ENCODE measurements at regions not wholly inside any gene's neighbourhood (a gene's known extent, or its start where the extent isn't known, plus 50 kb on each side); places are given as distances from the start of the nearest gene placed in this dataset.
A peak's percentile ranks its signal among the peaks of the same experiment; 100 is the strongest.
"Not testable (repeated sequence)": the region's sequence is repeated elsewhere in the genome, so short reads cannot be mapped to it uniquely, and the experiment has no call there.

- H3K36me3 ChIP-seq (ENCODE audit: control insufficient read depth, insufficient read depth, low read length); H3K4me1 Mint-ChIP-seq; H3K4me1 ChIP-seq (ENCODE audit: control insufficient read depth, insufficient read depth, low read length, poor library complexity, severe bottlenecking); H3K27me3 Mint-ChIP-seq; H3K4me3 Mint-ChIP-seq; H3K27ac Mint-ChIP-seq; H3K9me3 Mint-ChIP-seq; H3K4me3 ChIP-seq (ENCODE audit: low read depth, low read length); H3K36me3 Mint-ChIP-seq; H3K27me3 ChIP-seq (ENCODE audit: control insufficient read depth, insufficient read depth, low read length); ATAC-seq (ENCODE audit: low read depth in 2 of 2); H3K27ac ChIP-seq (ENCODE audit: insufficient read depth, low read length, poor library complexity, severe bottlenecking); H3K9me3 ChIP-seq (ENCODE audit: control insufficient read depth in 2 of 2, low read length in 2 of 2); DNase-seq: not testable (repeated sequence)
These were observed 104.1 kb upstream of the DRD5 start for GRCh38 chr4:9677357-9677756.

DNA sequence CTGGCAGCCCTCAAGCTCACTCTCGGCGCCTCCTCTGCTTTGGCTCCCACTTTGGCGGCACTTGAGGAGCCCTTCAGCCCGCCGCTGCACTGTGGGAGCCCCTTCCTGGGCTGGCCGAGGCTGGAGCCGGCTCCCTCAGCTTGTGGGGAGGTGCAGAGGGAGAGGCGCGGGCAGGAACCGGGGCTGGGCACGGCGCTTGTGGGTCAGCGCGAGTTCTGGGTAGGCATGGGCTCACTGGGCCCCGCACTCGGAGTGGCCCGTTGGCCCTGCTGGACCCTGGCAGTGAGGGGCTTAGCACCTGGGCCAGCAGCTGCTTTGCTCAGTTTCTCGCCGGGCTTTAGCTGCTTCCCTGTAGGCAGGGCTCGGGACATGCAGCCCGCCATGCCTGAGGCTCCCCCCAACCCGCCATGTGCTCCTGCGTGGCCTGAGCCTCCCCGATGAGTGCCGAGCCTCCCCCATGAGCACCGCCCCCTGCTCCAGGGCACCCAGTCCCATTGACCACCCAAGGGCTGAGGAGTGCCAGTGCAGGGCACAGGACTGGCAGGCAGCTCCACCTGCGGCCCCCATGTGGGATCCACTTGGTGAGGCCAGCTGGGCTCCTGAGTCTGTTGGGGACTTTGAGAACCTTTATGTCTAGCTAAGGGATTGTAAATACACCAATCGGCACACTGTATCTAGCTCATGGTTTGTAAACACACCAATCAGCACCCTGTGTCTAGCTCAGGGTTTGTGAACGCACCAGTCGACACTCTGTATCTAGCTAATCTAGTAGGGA, 101.5 kb upstream of the DRD5 start:
- Histone ChIP-seq H3K9me3 (ENCODE audit: control insufficient read depth in 2 of 2, low read length in 2 of 2) (no peaks in the 10 kb centered on the region), H3K27me3 (ENCODE audit: control insufficient read depth, insufficient read depth, low read length) (no peaks in the 10 kb centered on the region), H3K4me1 (ENCODE audit: control insufficient read depth, insufficient read depth, low read length, poor library complexity, severe bottlenecking) (no peaks in the 10 kb centered on the region), H3K4me3 (ENCODE audit: low read depth, low read length) (no peak overlapping the region), H3K27ac (ENCODE audit: insufficient read depth, low read length, poor library complexity, severe bottlenecking) (no peak overlapping the region), H3K36me3 (ENCODE audit: control insufficient read depth, insufficient read depth, low read length) (no peaks in the 10 kb centered on the region)
- no peaks in the 10 kb centered on the region for H3K4me1 Mint-ChIP-seq
- no peak for DNase-seq
- ATAC-seq (ENCODE audit: low read depth in 2 of 2) = no peak
- peaks cover 7% of the 10 kb centered on the region for H3K27me3 Mint-ChIP-seq
- no peaks in the 10 kb centered on the region for H3K9me3 Mint-ChIP-seq
- H3K4me3 Mint-ChIP-seq = no peak overlapping the region
- H3K36me3 Mint-ChIP-seq = no peaks in the 10 kb centered on the region
- H3K27ac Mint-ChIP-seq = no peak overlapping the region

GRCh38 chr4:9683174-9683573, 98.3 kb upstream of the DRD5 start:
- H3K9me3 Mint-ChIP-seq; H3K27ac Mint-ChIP-seq; H3K4me1 Mint-ChIP-seq; DNase-seq; ATAC-seq (ENCODE audit: low read depth in 2 of 2); H3K27me3 Mint-ChIP-seq; H3K36me3 ChIP-seq (ENCODE audit: control insufficient read depth, insufficient read depth, low read length); H3K4me1 ChIP-seq (ENCODE audit: control insufficient read depth, insufficient read depth, low read length, poor library complexity, severe bottlenecking); H3K36me3 Mint-ChIP-seq; H3K9me3 ChIP-seq (ENCODE audit: control insufficient read depth in 2 of 2, low read length in 2 of 2); H3K27ac ChIP-seq (ENCODE audit: insufficient read depth, low read length, poor library complexity, severe bottlenecking); H3K4me3 ChIP-seq (ENCODE audit: low read depth, low read length); H3K4me3 Mint-ChIP-seq; H3K27me3 ChIP-seq (ENCODE audit: control insufficient read depth, insufficient read depth, low read length): not testable (repeated sequence)

DNA sequence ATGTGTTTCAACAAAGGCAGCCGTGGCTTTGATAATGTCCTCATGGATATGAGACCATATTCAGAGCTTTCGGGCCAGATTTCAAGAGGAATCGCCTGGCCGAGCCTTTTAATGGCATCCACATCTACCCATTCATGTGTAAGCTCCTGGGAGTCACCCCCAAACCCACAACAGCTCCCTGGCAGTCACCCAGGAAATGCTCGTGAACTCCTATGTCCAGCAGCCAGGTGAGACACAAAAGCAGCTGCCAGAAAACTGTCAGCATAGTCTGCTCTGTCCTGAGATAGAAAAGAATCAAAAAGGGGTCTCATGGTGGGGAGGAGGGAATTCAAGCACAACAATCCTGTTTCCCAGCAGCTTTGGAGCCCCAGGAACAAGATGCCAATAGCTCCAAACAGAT, 96.4 kb upstream of the DRD5 start:
- H3K4me1 ChIP-seq (ENCODE audit: control insufficient read depth, insufficient read depth, low read length, poor library complexity, severe bottlenecking); ATAC-seq (ENCODE audit: low read depth in 2 of 2): not testable (repeated sequence)

DNA sequence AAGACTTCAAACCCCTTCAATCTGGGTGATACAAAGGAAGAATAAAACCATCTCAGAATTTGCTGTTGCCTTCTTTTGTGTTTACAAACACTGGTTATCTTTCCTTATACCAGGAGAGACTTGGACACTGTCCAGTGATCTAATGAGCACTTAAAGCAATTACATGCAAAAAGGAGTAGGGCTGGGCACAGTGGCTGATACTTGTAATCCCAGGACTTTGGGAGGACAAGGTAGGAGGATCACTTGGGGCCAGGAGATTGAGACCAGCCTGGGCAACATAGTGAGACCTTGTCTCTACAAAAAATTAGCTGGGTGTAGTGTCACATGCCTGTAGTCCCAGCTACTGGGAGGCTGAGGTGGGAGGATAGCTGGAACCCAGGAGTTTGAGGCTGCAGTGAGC, 95.7 kb upstream of the DRD5 start:
- Mint-ChIP-seq H3K4me3 (no peak overlapping the region), H3K27me3 (peaks cover 10% of the 10 kb centered on the region), H3K9me3 (no peaks in the 10 kb centered on the region), H3K36me3 (no peaks in the 10 kb centered on the region), H3K27ac (no peak overlapping the region), H3K4me1 (peaks cover 0 to 3% (median under 1%) of the 10 kb centered on the region in 4 donors)
- Histone ChIP-seq H3K4me3 (ENCODE audit: low read depth, low read length) (no peak overlapping the region), H3K4me1 (ENCODE audit: control insufficient read depth, insufficient read depth, low read length, poor library complexity, severe bottlenecking) (peaks cover 1% of the 10 kb centered on the region), H3K27ac (ENCODE audit: insufficient read depth, low read length, poor library complexity, severe bottlenecking) (no peak overlapping the region), H3K27me3 (ENCODE audit: control insufficient read depth, insufficient read depth, low read length) (no peaks in the 10 kb centered on the region), H3K36me3 (ENCODE audit: control insufficient read depth, insufficient read depth, low read length) (no peaks in the 10 kb centered on the region), H3K9me3 (ENCODE audit: control insufficient read depth in 2 of 2, low read length in 2 of 2) (no peaks in the 10 kb centered on the region)
- DNase-seq (no peak), ATAC-seq (ENCODE audit: low read depth in 2 of 2) (no peak)

More for the DNA sequence above, 96.4 kb upstream of the DRD5 start:
- not testable (repeated sequence) for H3K27ac Mint-ChIP-seq; DNase-seq; H3K27ac ChIP-seq (ENCODE audit: insufficient read depth, low read length, poor library complexity, severe bottlenecking); H3K36me3 ChIP-seq (ENCODE audit: control insufficient read depth, insufficient read depth, low read length); H3K4me3 ChIP-seq (ENCODE audit: low read depth, low read length); H3K9me3 Mint-ChIP-seq; H3K9me3 ChIP-seq (ENCODE audit: control insufficient read depth in 2 of 2, low read length in 2 of 2); H3K4me3 Mint-ChIP-seq; H3K36me3 Mint-ChIP-seq; H3K4me1 Mint-ChIP-seq; H3K27me3 ChIP-seq (ENCODE audit: control insufficient read depth, insufficient read depth, low read length)
- H3K27me3 Mint-ChIP-seq = peaks cover 12% of the 10 kb centered on the region

DNA sequence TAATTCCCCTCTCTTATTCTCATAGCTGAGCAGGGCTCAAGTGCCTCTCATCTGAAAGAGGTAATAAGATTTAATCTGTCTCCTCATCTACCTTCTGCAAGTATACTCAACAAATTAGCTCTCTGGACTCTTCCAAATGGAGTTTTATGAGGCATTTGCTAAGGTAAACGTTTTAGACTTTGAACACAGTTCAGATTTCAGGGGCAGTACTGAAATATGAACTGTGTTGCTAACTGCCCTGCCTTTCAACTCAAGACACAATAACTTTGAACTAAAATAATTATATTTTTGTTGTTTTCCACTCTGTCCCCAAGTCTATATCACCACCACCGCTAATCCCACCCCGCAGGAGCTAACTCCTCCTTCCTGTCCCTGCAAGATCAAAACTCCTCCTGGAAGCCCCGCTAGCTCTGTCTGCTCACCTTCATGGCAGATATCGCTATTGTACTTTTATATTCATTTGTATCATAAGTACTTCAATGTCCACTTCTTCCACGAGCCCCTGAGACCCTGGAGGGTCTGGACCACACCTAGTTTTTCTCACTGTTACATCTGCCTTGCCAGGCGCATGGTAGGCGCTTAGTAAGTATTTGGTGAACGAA, 90.7 kb upstream of the DRD5 start:
- Mint-ChIP-seq H3K27ac (peak overlapping the region; percentile 60 to 85 (median 83)), H3K4me1 (peaks cover 11 to 30% (median 17%) of the 10 kb centered on the region in 4 donors), H3K4me3 (peak overlapping the region; percentile 86 to 92 (median 88))
- H3K9me3 Mint-ChIP-seq; DNase-seq; H3K36me3 ChIP-seq (ENCODE audit: control insufficient read depth, insufficient read depth, low read length); H3K36me3 Mint-ChIP-seq; H3K9me3 ChIP-seq (ENCODE audit: control insufficient read depth in 2 of 2, low read length in 2 of 2); ATAC-seq (ENCODE audit: low read depth in 2 of 2); H3K27me3 ChIP-seq (ENCODE audit: control insufficient read depth, insufficient read depth, low read length); H3K27me3 Mint-ChIP-seq: not testable (repeated sequence)
- Histone ChIP-seq H3K4me1 (ENCODE audit: control insufficient read depth, insufficient read depth, low read length, poor library complexity, severe bottlenecking) (peaks cover 13% of the 10 kb centered on the region), H3K27ac (ENCODE audit: insufficient read depth, low read length, poor library complexity, severe bottlenecking) (peak overlapping the region; percentile 74), H3K4me3 (ENCODE audit: low read depth, low read length) (peak overlapping the region; percentile 69)

DNA sequence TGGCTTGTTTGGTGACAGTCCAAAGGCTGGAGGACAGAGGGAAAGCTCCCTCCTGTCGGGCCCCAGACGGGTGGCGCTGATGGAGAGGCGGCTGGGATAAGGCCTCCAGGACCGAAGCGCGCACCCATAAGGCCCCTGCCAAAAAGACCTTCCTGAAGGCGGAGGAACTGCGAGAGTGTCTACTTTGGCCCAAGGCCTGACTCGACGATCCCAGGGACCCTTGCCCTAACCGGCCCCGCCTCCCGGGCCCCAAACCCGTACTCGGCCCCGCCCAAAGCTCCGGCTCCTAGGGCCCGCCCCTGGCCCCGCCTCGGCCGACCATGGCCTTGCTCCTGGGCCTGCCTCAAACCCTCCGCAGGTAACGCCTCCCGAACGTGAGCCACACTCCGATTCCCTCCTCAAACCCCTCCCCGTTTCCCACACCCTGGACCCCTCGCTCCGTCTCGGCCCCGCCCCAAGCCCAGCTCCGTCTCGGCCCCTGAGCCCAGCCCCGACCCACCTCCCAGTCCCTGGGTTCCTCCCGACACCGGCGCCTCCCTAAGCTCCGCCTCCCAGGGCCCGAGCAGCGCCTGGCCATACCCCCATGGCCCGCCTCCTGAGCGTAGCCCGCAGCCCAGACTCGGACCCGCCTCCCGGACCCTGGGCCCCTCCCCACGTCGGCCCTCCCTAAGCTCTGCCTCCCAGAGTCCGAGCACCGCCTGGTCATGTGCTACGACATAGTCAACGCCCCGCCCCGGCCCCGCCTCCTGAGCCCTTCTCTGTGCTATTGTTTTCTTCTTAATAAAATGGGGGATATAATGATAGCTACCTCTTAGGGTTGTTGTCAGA, 90.0 kb upstream of the DRD5 start:
- Histone ChIP-seq H3K4me3 (ENCODE audit: low read depth, low read length) (peak overlapping the region; percentile 69), H3K4me1 (ENCODE audit: control insufficient read depth, insufficient read depth, low read length, poor library complexity, severe bottlenecking) (peaks cover 13% of the 10 kb centered on the region), H3K27ac (ENCODE audit: insufficient read depth, low read length, poor library complexity, severe bottlenecking) (peak overlapping the region; percentile 74), H3K9me3 (ENCODE audit: control insufficient read depth in 2 of 2, low read length in 2 of 2) (no peaks in the 10 kb centered on the region), H3K36me3 (ENCODE audit: control insufficient read depth, insufficient read depth, low read length) (no peaks in the 10 kb centered on the region), H3K27me3 (ENCODE audit: control insufficient read depth, insufficient read depth, low read length) (no peaks in the 10 kb centered on the region)
- peak; percentile 99 for ATAC-seq (ENCODE audit: low read depth in 2 of 2)
- H3K27ac Mint-ChIP-seq = peak overlapping the region; percentile 83 to 89 (median 85)
- H3K36me3 Mint-ChIP-seq = no peaks in the 10 kb centered on the region
- H3K4me3 Mint-ChIP-seq = peak overlapping the region; percentile 86 to 92 (median 88)
- H3K27me3 Mint-ChIP-seq = peaks cover 5% of the 10 kb centered on the region
- peaks cover 11 to 30% (median 17%) of the 10 kb centered on the region in 4 donors for H3K4me1 Mint-ChIP-seq
- peak; percentile 84 to 93 (median 88) for DNase-seq
- H3K9me3 Mint-ChIP-seq = no peaks in the 10 kb centered on the region

Measured in CD4-positive, CD25-positive, alpha-beta regulatory T cell (primary cell).